Osteocyte (in vitro differentiated cells): ENCODE measurements at regions not wholly inside any gene's neighbourhood (a gene's known extent, or its start where the extent isn't known, plus 50 kb on each side); places are given as distances from the start of the nearest gene placed in this dataset.

Source experiments
- DNase-seq: peaks from one replicate; pipeline ENCODE4 v3.0.0; 2021; ENCODE audit warnings: mixed read lengths; ENCODE audit not compliant: unreplicated experiment; ENCODE audit errors: extremely low spot score
- H3K27ac Mint-ChIP-seq: one replicate; pipeline ENCODE4 v1.8.0; 2021; ENCODE audit warnings: mild to moderate bottlenecking, mixed read lengths; ENCODE audit not compliant: unreplicated experiment
- H3K27me3 Mint-ChIP-seq: one replicate; pipeline ENCODE4 v1.8.0; 2021; ENCODE audit warnings: mixed read lengths; ENCODE audit not compliant: unreplicated experiment
- H3K36me3 Mint-ChIP-seq: one replicate; pipeline ENCODE4 v1.8.0; 2021; ENCODE audit warnings: mixed read lengths; ENCODE audit not compliant: unreplicated experiment
- H3K4me1 Mint-ChIP-seq: one replicate; pipeline ENCODE4 v1.8.0; 2021; ENCODE audit warnings: mixed read lengths; ENCODE audit not compliant: unreplicated experiment
- H3K4me3 Mint-ChIP-seq: one replicate; pipeline ENCODE4 v1.8.0; 2021; ENCODE audit warnings: mild to moderate bottlenecking, moderate library complexity, mixed read lengths; ENCODE audit not compliant: unreplicated experiment
- H3K9me3 Mint-ChIP-seq: one replicate; pipeline ENCODE4 v1.8.0; 2021; ENCODE audit warnings: mixed read lengths; ENCODE audit not compliant: unreplicated experiment
- CTCF ChIP-seq: fragments of 200-600 bp; sonication (generic); IDR thresholded peaks from 2 replicates; pipeline ENCODE4 v1.5.0; 2021; ENCODE audit warnings: antibody characterized with exemption, mild to moderate bottlenecking, moderate library complexity

GRCh38 chr2:75415111-75415626, 145.6 kb downstream of the EVA1A start:
- Mint-ChIP-seq H3K4me3 (no peak overlapping the region), H3K36me3 (no peaks in the 10 kb centered on the region), H3K27ac (no peak overlapping the region), H3K27me3 (peaks cover 79% of the 10 kb centered on the region), H3K4me1 (no peaks in the 10 kb centered on the region), H3K9me3 (peaks cover 5% of the 10 kb centered on the region)
- DNase-seq: no peak
- TF ChIP-seq CTCF: no peak

GRCh38 chr2:75411574-75411973, 149.2 kb downstream of the EVA1A start:
- H3K36me3 Mint-ChIP-seq: no peaks in the 10 kb centered on the region
- peaks cover 84% of the 10 kb centered on the region for H3K27me3 Mint-ChIP-seq
- no peak for TF ChIP-seq CTCF
- no peak overlapping the region for H3K4me3 Mint-ChIP-seq
- no peak overlapping the region for H3K27ac Mint-ChIP-seq
- H3K4me1 Mint-ChIP-seq: no peaks in the 10 kb centered on the region
- peaks cover 9% of the 10 kb centered on the region for H3K9me3 Mint-ChIP-seq
- DNase-seq: no peak

- no peaks in the 10 kb centered on the region for H3K36me3 Mint-ChIP-seq
- H3K4me1 Mint-ChIP-seq: no peaks in the 10 kb centered on the region
- no peak overlapping the region for H3K4me3 Mint-ChIP-seq
- H3K27ac Mint-ChIP-seq: no peak overlapping the region
- peaks cover 9% of the 10 kb centered on the region for H3K9me3 Mint-ChIP-seq
- H3K27me3 Mint-ChIP-seq: peaks cover 82% of the 10 kb centered on the region
- no peak for DNase-seq
- no peak for TF ChIP-seq CTCF
These were observed 150.0 kb downstream of the EVA1A start for GRCh38 chr2:75410702-75411101.

- H3K27me3 Mint-ChIP-seq: peaks cover 84% of the 10 kb centered on the region
- peaks cover 9% of the 10 kb centered on the region for H3K9me3 Mint-ChIP-seq
- no peak overlapping the region for H3K4me3 Mint-ChIP-seq
- no peak overlapping the region for H3K27ac Mint-ChIP-seq
- no peaks in the 10 kb centered on the region for H3K4me1 Mint-ChIP-seq
- DNase-seq: no peak
- no peak for TF ChIP-seq CTCF
- no peaks in the 10 kb centered on the region for H3K36me3 Mint-ChIP-seq
These were observed 152.0 kb downstream of the EVA1A start for GRCh38 chr2:75408771-75409170.

- no peak for DNase-seq
- peaks cover 9% of the 10 kb centered on the region for H3K9me3 Mint-ChIP-seq
- H3K27me3 Mint-ChIP-seq: peaks cover 81% of the 10 kb centered on the region
- H3K4me1 Mint-ChIP-seq: no peaks in the 10 kb centered on the region
- no peak for TF ChIP-seq CTCF
- no peak overlapping the region for H3K4me3 Mint-ChIP-seq
- H3K36me3 Mint-ChIP-seq: no peaks in the 10 kb centered on the region
- no peak overlapping the region for H3K27ac Mint-ChIP-seq
These were observed 153.7 kb downstream of the EVA1A start for GRCh38 chr2:75407038-75407530.
